ENCODE measurements at regions not wholly inside any gene's neighbourhood (a gene's known extent, or its start where the extent isn't known, plus 50 kb on each side); places are given as distances from the start of the nearest gene placed in this dataset.

DNA sequence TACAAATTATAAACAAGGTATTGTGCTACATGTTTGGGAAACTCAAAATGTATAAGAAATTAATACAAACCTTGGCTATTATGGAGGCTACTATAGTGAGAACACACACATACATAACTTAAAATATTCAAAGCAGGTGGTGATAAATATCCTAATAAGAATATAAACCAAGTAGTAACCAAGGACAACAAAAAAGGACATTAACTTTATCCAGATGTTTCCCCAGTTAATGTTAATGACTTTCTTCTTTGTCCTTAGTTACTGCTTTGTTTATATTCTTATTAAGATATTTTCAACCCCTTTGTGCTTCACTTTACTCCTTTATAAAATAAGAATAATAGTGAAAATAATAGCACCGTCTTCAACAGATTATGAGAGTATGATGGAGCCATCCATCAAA is 241.6 kb downstream of the CALCRL start:
- intact Hi-C loops (cut with DNase I) = no loop called here
- H3K4me3 ChIP-seq = no peak overlapping the region

DNA sequence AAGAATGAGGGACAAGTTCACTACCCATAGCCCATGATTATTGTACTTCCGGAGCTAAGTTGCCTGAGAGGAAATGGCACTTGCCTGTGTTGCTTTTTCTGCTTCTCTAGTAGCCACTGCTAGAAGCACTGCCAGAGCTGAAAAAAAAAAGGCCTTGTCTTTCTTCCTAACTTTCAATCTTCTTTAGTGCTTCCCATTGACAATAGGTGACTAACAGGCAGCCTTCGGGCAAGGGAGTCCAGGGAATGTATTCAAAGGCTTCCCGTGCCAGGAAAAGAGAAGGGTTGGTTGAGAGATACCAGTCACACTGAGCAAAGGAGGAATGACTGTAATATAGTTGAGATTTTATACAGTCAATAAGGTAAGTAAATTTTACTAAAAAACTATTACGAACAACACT is 242.0 kb downstream of the CALCRL start:
- Histone ChIP-seq H3K36me3 (replicated peaks in 1 of 2) (no peaks in the 10 kb centered on the region), H3K4me3 (no peak overlapping the region), H3K4me1 (replicated peaks in 1 of 2) (no peaks in the 10 kb centered on the region), H3K27ac (no peak overlapping the region), H3K9me3 (replicated peaks in 1 of 3) (no peaks in the 10 kb centered on the region), H3K27me3 (no peaks in the 10 kb centered on the region)
- no peak for DNase-seq
- no peak for TF ChIP-seq POLR2A (IDR thresholded peaks at IDR 0.05)
- TF ChIP-seq, protein P1, sequence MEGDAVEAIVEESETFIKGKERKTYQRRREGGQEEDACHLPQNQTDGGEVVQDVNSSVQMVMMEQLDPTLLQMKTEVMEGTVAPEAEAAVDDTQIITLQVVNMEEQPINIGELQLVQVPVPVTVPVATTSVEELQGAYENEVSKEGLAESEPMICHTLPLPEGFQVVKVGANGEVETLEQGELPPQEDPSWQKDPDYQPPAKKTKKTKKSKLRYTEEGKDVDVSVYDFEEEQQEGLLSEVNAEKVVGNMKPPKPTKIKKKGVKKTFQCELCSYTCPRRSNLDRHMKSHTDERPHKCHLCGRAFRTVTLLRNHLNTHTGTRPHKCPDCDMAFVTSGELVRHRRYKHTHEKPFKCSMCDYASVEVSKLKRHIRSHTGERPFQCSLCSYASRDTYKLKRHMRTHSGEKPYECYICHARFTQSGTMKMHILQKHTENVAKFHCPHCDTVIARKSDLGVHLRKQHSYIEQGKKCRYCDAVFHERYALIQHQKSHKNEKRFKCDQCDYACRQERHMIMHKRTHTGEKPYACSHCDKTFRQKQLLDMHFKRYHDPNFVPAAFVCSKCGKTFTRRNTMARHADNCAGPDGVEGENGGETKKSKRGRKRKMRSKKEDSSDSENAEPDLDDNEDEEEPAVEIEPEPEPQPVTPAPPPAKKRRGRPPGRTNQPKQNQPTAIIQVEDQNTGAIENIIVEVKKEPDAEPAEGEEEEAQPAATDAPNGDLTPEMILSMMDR (IDR thresholded peaks at IDR 0.05) = no peak
- 60 to 74% (median 67%) methylated on average over 4 of the region's 4 CpGs for WGBS, 4 donors
- intact Hi-C loops (cut with DNase I) = no loop called here

More for the DNA sequence above, 241.6 kb downstream of the CALCRL start:
- Histone ChIP-seq H3K36me3 (replicated peaks in 1 of 2) (no peaks in the 10 kb centered on the region), H3K27ac (no peak overlapping the region), H3K4me1 (replicated peaks in 1 of 2) (no peaks in the 10 kb centered on the region), H3K27me3 (no peaks in the 10 kb centered on the region), H3K9me3 (replicated peaks in 1 of 3) (no peaks in the 10 kb centered on the region)
- no peak for DNase-seq
- 64 to 74% (median 70%) methylated on average over 1 of the region's 1 CpG for WGBS, 4 donors
- TF ChIP-seq, protein P1 (IDR thresholded peaks at IDR 0.05) = no peak
- no peak for TF ChIP-seq POLR2A (IDR thresholded peaks at IDR 0.05)

DNA sequence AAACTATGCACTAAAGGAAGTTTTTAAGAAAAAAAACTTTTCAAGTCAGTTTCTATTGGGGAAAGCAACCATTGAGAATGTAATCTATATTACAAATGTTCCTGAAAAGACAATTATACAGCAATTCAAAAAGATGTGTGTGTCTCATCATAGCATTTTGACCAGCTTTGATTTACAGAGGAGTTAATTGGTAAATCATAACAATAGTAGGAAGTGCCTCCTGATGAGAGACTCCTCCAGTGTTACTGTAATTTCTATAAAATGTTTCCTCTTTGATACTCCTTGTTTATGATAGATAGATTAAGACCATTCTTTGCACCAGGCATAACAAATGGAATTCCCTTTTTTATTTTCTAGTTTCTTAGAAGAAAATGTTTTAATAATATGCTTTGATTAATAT is 249.9 kb downstream of the CALCRL start:
- Histone ChIP-seq H3K4me1 (replicated peaks in 1 of 2) (no peaks in the 10 kb centered on the region), H3K27ac (no peak overlapping the region), H3K27me3 (no peaks in the 10 kb centered on the region), H3K9me3 (replicated peaks in 1 of 3) (no peaks in the 10 kb centered on the region), H3K36me3 (replicated peaks in 1 of 2) (no peaks in the 10 kb centered on the region), H3K4me3 (no peak overlapping the region)
- TF ChIP-seq, protein P1 (IDR thresholded peaks at IDR 0.05) = no peak
- TF ChIP-seq POLR2A (IDR thresholded peaks at IDR 0.05) = no peak
- intact Hi-C loops (cut with DNase I) = no loop called here
- DNase-seq = no peak

DNA sequence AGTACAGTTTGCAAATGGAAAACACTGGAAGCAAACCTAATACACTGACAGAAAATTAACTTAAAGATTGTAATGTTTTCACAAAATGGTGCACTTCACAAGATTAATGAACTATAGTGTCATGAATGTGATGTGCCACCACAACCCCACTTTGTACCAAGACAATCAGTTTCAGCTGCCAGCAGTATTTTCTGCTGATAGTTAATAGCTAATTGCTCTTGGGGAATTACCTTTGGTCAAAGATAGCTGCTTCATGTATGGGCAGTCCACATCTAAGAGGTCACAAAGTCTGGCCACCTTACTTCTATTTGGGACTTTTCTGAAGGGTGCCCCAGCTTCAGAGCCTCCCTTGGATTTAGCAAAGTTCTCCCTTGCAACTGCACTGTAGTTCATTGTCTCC is 254.0 kb downstream of the CALCRL start:
- no peaks in the 10 kb centered on the region for H3K27me3 ChIP-seq
- no peaks in the 10 kb centered on the region for H3K36me3 ChIP-seq (replicated peaks in 1 of 2)
- H3K27ac ChIP-seq = no peak overlapping the region
- H3K9me3 ChIP-seq (replicated peaks in 1 of 3) = no peaks in the 10 kb centered on the region
- TF ChIP-seq POLR2A (IDR thresholded peaks at IDR 0.05) = no peak
- TF ChIP-seq, protein P1 (IDR thresholded peaks at IDR 0.05) = no peak
- H3K4me1 ChIP-seq (replicated peaks in 1 of 2) = no peaks in the 10 kb centered on the region
- no peak overlapping the region for H3K4me3 ChIP-seq
- DNase-seq = no peak
- intact Hi-C loops (cut with DNase I) = no loop called here
